Bronchial epithelial cell (primary cell): ENCODE measurements at regions not wholly inside any gene's neighbourhood (a gene's known extent, or its start where the extent isn't known, plus 50 kb on each side); places are given as distances from the start of the nearest gene placed in this dataset.
A peak's percentile ranks its signal among the peaks of the same experiment; 100 is the strongest.

Experiments used
- DNase-seq: peaks from one replicate; pipeline ENCODE4 v3.0.0-alpha.2; 2010; ENCODE audit warnings: low read depth
- FAIRE-seq: peaks from 2 replicates; lab custom pipeline; 2011; peaks lifted over from hg19 to GRCh38; lab: Jason Lieb, UNC
- H3K27me3 ChIP-seq: 2 replicates; pipeline ENCODE4 v1.5.1; 2011; ENCODE audit warnings: low read length; ENCODE audit not compliant: control insufficient read depth, insufficient read depth
- H3K36me3 ChIP-seq: 2 replicates; pipeline ENCODE4 v1.5.1; 2011; ENCODE audit warnings: low read length; ENCODE audit not compliant: control insufficient read depth, insufficient read depth
- H3K4me3 ChIP-seq: 2 replicates; pipeline ENCODE4 v1.5.1; 2011; ENCODE audit warnings: mild to moderate bottlenecking, low read depth, low read length, control low read depth
- CTCF ChIP-seq: IDR thresholded peaks from 2 replicates; pipeline ENCODE4 v1.5.1; 2011; ENCODE audit warnings: mild to moderate bottlenecking, moderate library complexity, low read length, control low read depth, inconsistent platforms; ENCODE audit not compliant: insufficient read depth, severe bottlenecking

GRCh38 chr20:10857352-10858070 lies 183.7 kb upstream of the JAG1 start:
- TF ChIP-seq CTCF: no peak
- no peak overlapping the region for H3K4me3 ChIP-seq
- H3K27me3 ChIP-seq: no peaks in the 10 kb centered on the region
- FAIRE-seq: peak; percentile 86
- DNase-seq: peak; percentile 87
- no peaks in the 10 kb centered on the region for H3K36me3 ChIP-seq

GRCh38 chr20:10861090-10861489 lies 187.3 kb upstream of the JAG1 start:
- TF ChIP-seq CTCF: no peak
- DNase-seq: peak; percentile 93
- Histone ChIP-seq H3K27me3 (no peaks in the 10 kb centered on the region), H3K4me3 (no peak overlapping the region), H3K36me3 (no peaks in the 10 kb centered on the region)
- no peak for FAIRE-seq

GRCh38 chr20:10861619-10862018 lies 187.8 kb upstream of the JAG1 start:
- Histone ChIP-seq H3K27me3 (no peaks in the 10 kb centered on the region), H3K36me3 (no peaks in the 10 kb centered on the region), H3K4me3 (no peak overlapping the region)
- FAIRE-seq (no peak), DNase-seq (peak; percentile 78)
- no peak for TF ChIP-seq CTCF

GRCh38 chr20:10863337-10864060 lies 189.7 kb upstream of the JAG1 start:
- no peak for TF ChIP-seq CTCF
- H3K36me3 ChIP-seq: no peaks in the 10 kb centered on the region
- no peak overlapping the region for H3K4me3 ChIP-seq
- no peaks in the 10 kb centered on the region for H3K27me3 ChIP-seq
- peak; percentile 70 for DNase-seq
- no peak for FAIRE-seq

GRCh38 chr20:10864076-10864672 lies 190.4 kb upstream of the JAG1 start:
- Histone ChIP-seq H3K4me3 (no peak overlapping the region), H3K27me3 (no peaks in the 10 kb centered on the region), H3K36me3 (no peaks in the 10 kb centered on the region)
- peak; percentile 80 for DNase-seq
- FAIRE-seq: peak; percentile 90
- no peak for TF ChIP-seq CTCF
